B cell (primary cell): ENCODE measurements at regions not wholly inside any gene's neighbourhood (a gene's known extent, or its start where the extent isn't known, plus 50 kb on each side); places are given as distances from the start of the nearest gene placed in this dataset.

Experiments
- ATAC-seq: fragments of 200-7000 bp; cut with Tn5 transposase; one replicate; pipeline ENCODE4 v1.10.0; 2021; ENCODE audit warnings: low read depth, mild to moderate bottlenecking, moderate number of reproducible peaks, moderate library complexity
- CTCF ChIA-PET: fragments of 350-600 bp; sonication (Branson Sonifier 250); formaldehyde crosslinking; loops from one replicate; lab custom pipeline; 2021; ENCODE audit warnings: antibody characterized with exemption, inconsistent platforms; lab: Charles Lee
- POLR2A ChIA-PET: fragments of 350-600 bp; sonication (Branson Sonifier 250); formaldehyde crosslinking; loops from one replicate; lab custom pipeline; 2021; ENCODE audit warnings: antibody characterized with exemption; lab: Charles Lee
- DNase-seq: peaks from one replicate; pipeline ENCODE4 v3.0.0; 2013
- H2AFZ ChIP-seq: 2 replicates; pipeline ENCODE4 v1.6.1; 2012; ENCODE audit warnings: mild to moderate bottlenecking, low read depth, low read length; ENCODE audit not compliant: insufficient read depth, poor library complexity, severe bottlenecking
- H3K27ac ChIP-seq, 2 donors: 1 replicate in 1 of 2; 2 replicates in 1 of 2; pipeline ENCODE4 v1.5.1; 2012 to 2013; ENCODE audit warnings: low read length in 2 of 2, mild to moderate bottlenecking in 2 of 2, moderate library complexity in 1 of 2
- H3K27me3 ChIP-seq, 4 experiments: fragments of 200-600 bp in 1 of 4; sonication (generic) in 1 of 4; replicated peaks in 1 of 4; 1 replicate in 2 of 4; 2 replicates in 2 of 4; pipeline versions ENCODE4 v1.6.1 to v1.7.0; 2013 to 2016; ENCODE audit warnings: low read length in 3 of 4, mild to moderate bottlenecking in 2 of 4, mixed read lengths in 1 of 4, moderate library complexity in 1 of 4; ENCODE audit not compliant: insufficient read depth in 4 of 4, control insufficient read depth in 3 of 4; ENCODE audit errors: control extremely low read depth in 1 of 4
- H3K36me3 ChIP-seq, 2 experiments: replicated peaks in 1 of 2; 1 replicate in 1 of 2; 2 replicates in 1 of 2; pipeline versions ENCODE4 v1.6.1 to v1.7.1; 2013; ENCODE audit warnings: low read length in 1 of 2; ENCODE audit not compliant: insufficient read depth in 2 of 2, control insufficient read depth in 1 of 2; ENCODE audit errors: control extremely low read depth in 1 of 2, extremely low read depth in 1 of 2
- H3K4me1 ChIP-seq, 2 donors: fragments of 200-600 bp in 1 of 2; sonication (generic) in 1 of 2; 1 replicate in 1 of 2; 2 replicates in 1 of 2; pipeline versions ENCODE4 v1.5.1 to v1.6.1; 2013 to 2017; ENCODE audit warnings: low read length in 2 of 2; ENCODE audit not compliant: control insufficient read depth in 2 of 2, insufficient read depth in 2 of 2
- H3K4me2 ChIP-seq: replicated peaks from 2 replicates; pipeline ENCODE3; 2012; ENCODE audit warnings: mild to moderate bottlenecking, low read depth, low read length; ENCODE audit not compliant: poor library complexity, severe bottlenecking
- H3K4me3 ChIP-seq, 5 experiments: fragments of 200-600 bp in 1 of 5; sonication (generic) in 1 of 5; 1 replicate in 3 of 5; 2 replicates in 2 of 5; pipeline versions ENCODE4 v1.5.1 to v1.7.0; 2011 to 2016; ENCODE audit warnings: low read length in 4 of 5, mild to moderate bottlenecking in 4 of 5, low read depth in 2 of 5, control low read depth in 1 of 5, moderate library complexity in 1 of 5; ENCODE audit not compliant: insufficient read depth in 1 of 5; ENCODE audit errors: control extremely low read depth in 1 of 5, extremely low read depth in 1 of 5
- H3K79me2 ChIP-seq: fragments of 200-600 bp; sonication (generic); one replicate; pipeline ENCODE4 v1.6.0; 2016; ENCODE audit warnings: low read length; ENCODE audit not compliant: control insufficient read depth, insufficient read depth
- H3K9ac ChIP-seq: fragments of 200-600 bp; sonication (generic); 2 replicates; pipeline ENCODE4 v1.6.1; 2017; ENCODE audit warnings: mild to moderate bottlenecking, low read length, moderate library complexity
- H3K9me3 ChIP-seq, 3 donors: one replicate each; pipeline versions ENCODE4 v1.6.1 to v1.7.1; 2013; ENCODE audit warnings: low read length in 2 of 3; ENCODE audit not compliant: control insufficient read depth in 2 of 3, insufficient read depth in 1 of 3; ENCODE audit errors: control extremely low read depth in 1 of 3
- H4K20me1 ChIP-seq: 2 replicates; pipeline ENCODE4 v1.6.0; 2012; ENCODE audit warnings: mild to moderate bottlenecking, low read length; ENCODE audit not compliant: insufficient read depth, control insufficient read depth, poor library complexity, severe bottlenecking
- H3K27ac Mint-ChIP-seq: one replicate; pipeline ENCODE4 v1.8.0; 2021; ENCODE audit warnings: mixed read lengths
- H3K27me3 Mint-ChIP-seq: one replicate; pipeline ENCODE4 v1.8.0; 2021; ENCODE audit warnings: mixed read lengths
- H3K4me1 Mint-ChIP-seq: one replicate; pipeline ENCODE4 v1.8.0; 2021; ENCODE audit warnings: mixed read lengths
- H3K4me3 Mint-ChIP-seq: one replicate; pipeline ENCODE4 v1.8.0; 2021; ENCODE audit warnings: mixed read lengths
- H3K9me3 Mint-ChIP-seq: one replicate; pipeline ENCODE4 v1.8.0; 2022; ENCODE audit warnings: mixed read lengths; ENCODE audit not compliant: insufficient read depth
- EZH2 ChIP-seq: IDR thresholded peaks from 2 replicates; pipeline ENCODE4 v1.6.1; 2012; ENCODE audit warnings: borderline replicate concordance, low read depth, mild to moderate bottlenecking, moderate library complexity, low read length; ENCODE audit not compliant: insufficient read depth, poor library complexity, severe bottlenecking
- WGBS: methylation state at CpG from one replicate; pipeline ENCODE4 v1.1.5; 2013; ENCODE audit warnings: missing lambda C conversion rate; ENCODE audit not compliant: insufficient coverage; 5-methylcytosine and 5-hydroxymethylcytosine counted together
- intact Hi-C: fragments of 100-400 bp; cut with micrococcal nuclease; formaldehyde crosslinking; loops from one replicate; pipeline ENCODE4 v1.10.0; 2022
- TF ChIP-seq, protein P1 (sequence below): fragments of 200-600 bp; IDR thresholded peaks from one replicate; pipeline ENCODE4 v1.8.0; 2022; ENCODE audit warnings: antibody characterized with exemption, mild to moderate bottlenecking

GRCh38 chr5:112551419-112552032, 132.4 kb upstream of the EPB41L4A start:
- DNase-seq, result peak; percentile 71
- peak; percentile 72 for ATAC-seq
- Histone ChIP-seq H3K4me3 (no peak overlapping the region), H2AFZ (peak overlapping the region; percentile 11), H3K9me3 (no peaks in the 10 kb centered on the region), H3K4me2 (no peak overlapping the region), H3K79me2 (no peaks in the 10 kb centered on the region), H3K9ac (no peak overlapping the region), H3K4me1 (peaks cover 15 to 18% of the 10 kb centered on the region in 2 donors), H3K36me3 (no peaks in the 10 kb centered on the region), H3K27me3 (no peaks in the 10 kb centered on the region), H4K20me1 (no peaks in the 10 kb centered on the region), H3K27ac (no peak overlapping the region)
- Mint-ChIP-seq H3K9me3 (no peaks in the 10 kb centered on the region), H3K27me3 (no peaks in the 10 kb centered on the region), H3K27ac (no peak overlapping the region), H3K4me3 (no peak overlapping the region), H3K4me1 (peaks cover 26% of the 10 kb centered on the region)
- 60% methylated on average over 1 of the region's 5 CpGs for WGBS
- intact Hi-C loops, result loop anchor here (1.0 to 10.0 kb wide), 5 partner anchors 47 to 783 kb away; no protein-coding TSS in a partner anchor
- no peak for TF ChIP-seq EZH2
- TF ChIP-seq, protein P1, sequence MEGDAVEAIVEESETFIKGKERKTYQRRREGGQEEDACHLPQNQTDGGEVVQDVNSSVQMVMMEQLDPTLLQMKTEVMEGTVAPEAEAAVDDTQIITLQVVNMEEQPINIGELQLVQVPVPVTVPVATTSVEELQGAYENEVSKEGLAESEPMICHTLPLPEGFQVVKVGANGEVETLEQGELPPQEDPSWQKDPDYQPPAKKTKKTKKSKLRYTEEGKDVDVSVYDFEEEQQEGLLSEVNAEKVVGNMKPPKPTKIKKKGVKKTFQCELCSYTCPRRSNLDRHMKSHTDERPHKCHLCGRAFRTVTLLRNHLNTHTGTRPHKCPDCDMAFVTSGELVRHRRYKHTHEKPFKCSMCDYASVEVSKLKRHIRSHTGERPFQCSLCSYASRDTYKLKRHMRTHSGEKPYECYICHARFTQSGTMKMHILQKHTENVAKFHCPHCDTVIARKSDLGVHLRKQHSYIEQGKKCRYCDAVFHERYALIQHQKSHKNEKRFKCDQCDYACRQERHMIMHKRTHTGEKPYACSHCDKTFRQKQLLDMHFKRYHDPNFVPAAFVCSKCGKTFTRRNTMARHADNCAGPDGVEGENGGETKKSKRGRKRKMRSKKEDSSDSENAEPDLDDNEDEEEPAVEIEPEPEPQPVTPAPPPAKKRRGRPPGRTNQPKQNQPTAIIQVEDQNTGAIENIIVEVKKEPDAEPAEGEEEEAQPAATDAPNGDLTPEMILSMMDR, result peak; percentile 87
- ChIA-PET CTCF (interaction anchor here (0.6 to 8.5 kb wide), 58 partner anchors 8 to 424 kb away, joined by 3 to 190 read pairs (median 4); partner anchors contain the start of gene EPB41L4A), POLR2A (no interaction called here)

DNA sequence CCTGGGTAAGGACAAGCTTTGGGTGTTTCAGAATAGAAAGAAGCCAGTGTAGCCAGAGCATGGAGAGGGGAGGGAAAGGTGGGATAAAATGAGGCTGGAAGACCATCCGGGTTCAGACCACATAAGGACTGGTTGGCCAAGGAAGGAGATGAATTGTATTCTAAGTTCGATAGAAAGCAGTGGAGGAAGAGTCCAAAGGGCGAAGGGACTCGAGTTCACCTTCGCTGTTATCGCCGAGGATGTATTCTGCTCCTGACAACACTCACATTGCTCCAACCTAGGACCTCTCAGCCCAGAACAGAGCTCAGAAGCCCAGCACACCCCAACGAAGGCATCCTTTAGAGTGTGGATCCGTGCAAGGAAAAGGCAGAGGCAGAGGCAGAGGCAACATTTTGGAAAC, 133.1 kb upstream of the EPB41L4A start:
- no peak for DNase-seq
- Mint-ChIP-seq H3K4me3 (no peak overlapping the region), H3K27me3 (no peaks in the 10 kb centered on the region), H3K4me1 (peaks cover 26% of the 10 kb centered on the region), H3K9me3 (no peaks in the 10 kb centered on the region), H3K27ac (no peak overlapping the region)
- intact Hi-C loops, result loop anchor here (10.0 kb wide), 1 partner anchor 783 kb away; no protein-coding TSS in a partner anchor
- no peaks in the 10 kb centered on the region for H4K20me1 ChIP-seq
- no peak for TF ChIP-seq EZH2
- TF ChIP-seq, protein P1, result no peak
- no peak overlapping the region for H3K9ac ChIP-seq
- H3K4me2 ChIP-seq, result no peak overlapping the region
- H3K79me2 ChIP-seq, result no peaks in the 10 kb centered on the region
- H3K4me1 ChIP-seq, result peaks cover 15 to 18% of the 10 kb centered on the region in 2 donors
- H3K27me3 ChIP-seq, result no peaks in the 10 kb centered on the region
- no peak overlapping the region for H3K4me3 ChIP-seq
- H2AFZ ChIP-seq, result peak overlapping the region; percentile 11
- CTCF ChIA-PET, result interaction anchor here (0.6 to 8.5 kb wide), 28 partner anchors 9 to 410 kb away, joined by 3 to 190 read pairs (median 4); no protein-coding TSS in a partner anchor
- POLR2A ChIA-PET, result no interaction called here
- WGBS, result 100% methylated on average over 3 of the region's 9 CpGs
- H3K9me3 ChIP-seq, result no peaks in the 10 kb centered on the region
- ATAC-seq, result no peak
- no peak overlapping the region for H3K27ac ChIP-seq
- no peaks in the 10 kb centered on the region for H3K36me3 ChIP-seq
